ENCODE measurements at regions not wholly inside any gene's neighbourhood (a gene's known extent, or its start where the extent isn't known, plus 50 kb on each side); places are given as distances from the start of the nearest gene placed in this dataset.
"Not testable (repeated sequence)": the region's sequence is repeated elsewhere in the genome, so short reads cannot be mapped to it uniquely, and the experiment has no call there.

GRCh38 chr13:32828711-32829110 is 187.5 kb upstream of the KL start:
- DNase-seq (ENCODE audit: low read depth) = no peak

- DNase-seq (ENCODE audit: low read depth) = no peak
These were observed 187.0 kb upstream of the KL start for GRCh38 chr13:32829269-32829668.

- DNase-seq (ENCODE audit: low read depth) = peak; percentile 32
These were observed 186.4 kb upstream of the KL start for GRCh38 chr13:32829676-32830335.

- no peak for DNase-seq (ENCODE audit: low read depth)
These were observed 185.7 kb upstream of the KL start for GRCh38 chr13:32830336-32831031.

- DNase-seq (ENCODE audit: low read depth) = no peak
These were observed 178.8 kb upstream of the KL start for GRCh38 chr13:32837307-32837972.

GRCh38 chr13:32837973-32838927 is 178.0 kb upstream of the KL start:
- DNase-seq (ENCODE audit: low read depth) = no peak

GRCh38 chr13:32838945-32839344 is 177.3 kb upstream of the KL start:
- DNase-seq (ENCODE audit: low read depth) = no peak

- DNase-seq (ENCODE audit: low read depth) = no peak
These were observed 176.1 kb upstream of the KL start for GRCh38 chr13:32840113-32840512.

GRCh38 chr13:32840989-32841713 is 175.1 kb upstream of the KL start:
- DNase-seq (ENCODE audit: low read depth) = no peak

- no peak for DNase-seq (ENCODE audit: low read depth)
These were observed 170.0 kb upstream of the KL start for GRCh38 chr13:32845952-32846950.

GRCh38 chr13:32847976-32848375 is 168.2 kb upstream of the KL start:
- not testable (repeated sequence) for DNase-seq (ENCODE audit: low read depth)

GRCh38 chr13:32849369-32849768 is 166.9 kb upstream of the KL start:
- DNase-seq (ENCODE audit: low read depth) = no peak

GRCh38 chr13:32850316-32851052 is 165.7 kb upstream of the KL start:
- DNase-seq (ENCODE audit: low read depth) = no peak

GRCh38 chr13:32851083-32852069 is 164.8 kb upstream of the KL start:
- no peak for DNase-seq (ENCODE audit: low read depth)

- DNase-seq (ENCODE audit: low read depth) = no peak
These were observed 163.7 kb upstream of the KL start for GRCh38 chr13:32852526-32852925.

- DNase-seq (ENCODE audit: low read depth) = no peak
These were observed 159.1 kb upstream of the KL start for GRCh38 chr13:32857077-32857476.

GRCh38 chr13:32857689-32858088 is 158.5 kb upstream of the KL start:
- no peak for DNase-seq (ENCODE audit: low read depth)

- DNase-seq (ENCODE audit: low read depth) = no peak
These were observed 156.4 kb upstream of the KL start for GRCh38 chr13:32859707-32860292.

Measured in HS-5 (cell line).